T-helper 2 cell treated with Interferon-gamma antibody and Interleukin-4, amounts not matched to agents 5 μg/mL and 100 μg/mL, for 36 hours (primary cell): ENCODE measurements at regions not wholly inside any gene's neighbourhood (a gene's known extent, or its start where the extent isn't known, plus 50 kb on each side); places are given as distances from the start of the nearest gene placed in this dataset.

Experiments
- DNase-seq: peaks from one replicate; pipeline ENCODE4 v3.0.0; 2021; ENCODE audit warnings: low spot score
- H3K27ac Mint-ChIP-seq: one replicate; pipeline ENCODE4 v1.8.0; 2021; ENCODE audit warnings: mild to moderate bottlenecking, mixed read lengths
- H3K27me3 Mint-ChIP-seq: one replicate; pipeline ENCODE4 v1.8.0; 2021; ENCODE audit warnings: low read depth, mixed read lengths
- H3K36me3 Mint-ChIP-seq: one replicate; pipeline ENCODE4 v1.8.0; 2021; ENCODE audit warnings: low read depth, mixed read lengths
- H3K4me1 Mint-ChIP-seq: one replicate; pipeline ENCODE4 v1.8.0; 2021; ENCODE audit warnings: low read depth, mixed read lengths
- H3K4me3 Mint-ChIP-seq: one replicate; pipeline ENCODE4 v1.8.0; 2022; ENCODE audit warnings: mild to moderate bottlenecking, moderate library complexity, mixed read lengths
- H3K9me3 Mint-ChIP-seq: one replicate; pipeline ENCODE4 v1.8.0; 2021; ENCODE audit warnings: mixed read lengths

DNA sequence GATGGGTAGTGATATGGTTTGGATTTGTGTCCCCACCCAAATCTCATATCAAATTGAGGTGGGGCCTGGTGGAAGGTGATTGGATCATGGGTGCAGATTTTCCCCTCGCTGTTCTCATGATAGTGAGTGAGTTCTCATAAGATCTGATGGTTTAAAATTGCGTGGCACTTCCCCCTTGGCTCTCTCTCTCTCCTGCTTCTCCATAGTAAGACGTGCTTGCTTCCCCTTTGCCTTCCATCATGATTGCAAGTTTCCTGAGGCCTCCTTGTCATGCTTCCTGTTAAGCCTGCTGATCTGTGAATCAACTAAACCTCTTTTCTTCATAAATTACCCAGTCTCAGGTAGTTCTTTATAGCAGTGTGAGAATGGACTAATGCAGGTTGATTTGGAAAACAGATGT lies 223.2 kb upstream of the APCDD1 start:
- Mint-ChIP-seq H3K9me3 (peaks cover 6% of the 10 kb centered on the region), H3K27me3 (no peaks in the 10 kb centered on the region), H3K36me3 (no peaks in the 10 kb centered on the region), H3K27ac (no peak overlapping the region), H3K4me3 (no peak overlapping the region), H3K4me1 (no peaks in the 10 kb centered on the region)
- no peak for DNase-seq

GRCh38 chr18:10232062-10232461 lies 222.4 kb upstream of the APCDD1 start:
- Mint-ChIP-seq H3K4me3 (no peak overlapping the region), H3K4me1 (no peaks in the 10 kb centered on the region), H3K9me3 (peaks cover 6% of the 10 kb centered on the region), H3K27me3 (no peaks in the 10 kb centered on the region), H3K27ac (no peak overlapping the region), H3K36me3 (no peaks in the 10 kb centered on the region)
- no peak for DNase-seq

GRCh38 chr18:10233082-10233875 lies 221.2 kb upstream of the APCDD1 start:
- no peak for DNase-seq
- H3K4me1 Mint-ChIP-seq = no peaks in the 10 kb centered on the region
- H3K27me3 Mint-ChIP-seq = no peaks in the 10 kb centered on the region
- H3K4me3 Mint-ChIP-seq = no peak overlapping the region
- peaks cover 6% of the 10 kb centered on the region for H3K9me3 Mint-ChIP-seq
- H3K27ac Mint-ChIP-seq = no peak overlapping the region
- H3K36me3 Mint-ChIP-seq = no peaks in the 10 kb centered on the region

- peaks cover 6% of the 10 kb centered on the region for H3K9me3 Mint-ChIP-seq
- H3K27me3 Mint-ChIP-seq = no peaks in the 10 kb centered on the region
- no peaks in the 10 kb centered on the region for H3K4me1 Mint-ChIP-seq
- DNase-seq = no peak
- H3K4me3 Mint-ChIP-seq = no peak overlapping the region
- H3K27ac Mint-ChIP-seq = no peak overlapping the region
- no peaks in the 10 kb centered on the region for H3K36me3 Mint-ChIP-seq
These were observed 220.2 kb upstream of the APCDD1 start for GRCh38 chr18:10234281-10234680.

- H3K4me1 Mint-ChIP-seq = no peaks in the 10 kb centered on the region
- no peaks in the 10 kb centered on the region for H3K27me3 Mint-ChIP-seq
- no peaks in the 10 kb centered on the region for H3K36me3 Mint-ChIP-seq
- DNase-seq = no peak
- no peak overlapping the region for H3K4me3 Mint-ChIP-seq
- H3K9me3 Mint-ChIP-seq = peaks cover 6% of the 10 kb centered on the region
- H3K27ac Mint-ChIP-seq = no peak overlapping the region
These were observed 219.3 kb upstream of the APCDD1 start for GRCh38 chr18:10234912-10235660.

DNA sequence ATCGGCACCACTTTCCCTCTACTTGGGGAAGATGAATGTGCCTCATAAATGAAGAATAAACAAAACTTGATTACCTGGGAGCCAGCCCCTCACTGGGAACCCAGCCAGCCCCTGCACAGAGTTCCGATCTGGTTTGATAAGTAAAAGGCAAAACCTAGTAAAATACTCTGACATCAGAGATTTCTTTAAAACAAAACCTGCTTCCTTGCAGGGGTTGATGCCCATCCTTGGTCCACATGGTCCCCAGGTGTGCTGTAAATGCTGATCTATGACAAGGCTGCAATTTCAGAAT lies 218.8 kb upstream of the APCDD1 start:
- H3K36me3 Mint-ChIP-seq = no peaks in the 10 kb centered on the region
- no peaks in the 10 kb centered on the region for H3K27me3 Mint-ChIP-seq
- DNase-seq = no peak
- peaks cover 6% of the 10 kb centered on the region for H3K9me3 Mint-ChIP-seq
- H3K27ac Mint-ChIP-seq = no peak overlapping the region
- no peak overlapping the region for H3K4me3 Mint-ChIP-seq
- H3K4me1 Mint-ChIP-seq = no peaks in the 10 kb centered on the region

- DNase-seq = no peak
- Mint-ChIP-seq H3K9me3 (no peaks in the 10 kb centered on the region), H3K27ac (no peak overlapping the region), H3K4me1 (no peaks in the 10 kb centered on the region), H3K4me3 (no peak overlapping the region), H3K36me3 (no peaks in the 10 kb centered on the region), H3K27me3 (no peaks in the 10 kb centered on the region)
These were observed 215.3 kb upstream of the APCDD1 start for GRCh38 chr18:10239103-10239502.

DNA sequence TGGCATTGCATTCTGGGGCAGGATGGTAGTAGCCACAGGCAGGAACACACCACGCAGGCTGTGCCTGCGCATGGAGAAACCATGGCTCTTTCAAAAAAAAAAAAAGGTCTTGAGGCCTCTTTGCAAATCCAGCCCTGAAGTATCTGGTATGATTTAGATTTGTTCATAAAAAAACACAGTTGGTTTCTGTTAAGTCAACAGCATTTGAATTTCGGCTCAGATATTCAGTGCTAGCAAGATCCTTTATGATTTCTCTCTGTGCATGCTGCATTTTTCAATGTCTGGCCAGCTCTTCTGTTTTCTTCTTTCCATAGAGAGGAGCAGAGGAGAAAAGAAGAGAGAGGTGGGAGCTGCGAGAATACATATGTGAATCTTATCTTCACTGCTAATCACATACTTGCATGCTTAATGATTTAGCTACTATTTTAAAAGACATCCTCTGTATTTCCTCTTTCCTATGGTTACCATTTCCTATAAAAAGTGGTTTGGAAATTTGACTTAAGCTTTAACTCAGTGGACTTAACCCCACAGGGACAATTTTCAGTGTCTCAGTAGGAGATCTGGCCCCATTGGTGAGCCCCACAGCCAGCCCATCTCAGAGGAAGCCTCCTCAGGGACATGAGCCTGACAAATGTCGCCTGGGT lies 214.3 kb upstream of the APCDD1 start:
- Mint-ChIP-seq H3K27me3 (no peaks in the 10 kb centered on the region), H3K36me3 (no peaks in the 10 kb centered on the region), H3K4me1 (no peaks in the 10 kb centered on the region), H3K4me3 (no peak overlapping the region), H3K27ac (no peak overlapping the region), H3K9me3 (no peaks in the 10 kb centered on the region)
- DNase-seq = no peak

DNA sequence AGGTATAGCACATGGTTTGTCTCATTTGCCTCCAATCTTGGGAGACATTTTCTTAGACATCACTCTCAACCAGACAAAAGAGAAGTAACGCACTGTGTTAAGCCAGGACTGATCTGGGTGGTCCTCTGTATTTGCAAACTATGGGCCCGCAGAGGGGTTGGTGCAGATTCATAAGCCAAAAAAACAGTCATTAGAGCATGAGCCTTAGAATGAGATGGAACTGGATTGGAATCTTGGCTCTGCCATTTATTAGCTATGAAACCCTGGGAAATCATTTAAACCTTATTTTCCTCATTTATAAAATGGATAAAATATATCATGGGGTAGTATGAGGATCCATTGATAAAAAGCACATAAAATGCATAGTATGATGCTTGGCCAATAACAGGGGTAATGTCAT lies 213.5 kb upstream of the APCDD1 start:
- no peaks in the 10 kb centered on the region for H3K4me1 Mint-ChIP-seq
- H3K9me3 Mint-ChIP-seq = no peaks in the 10 kb centered on the region
- DNase-seq = no peak
- H3K4me3 Mint-ChIP-seq = no peak overlapping the region
- H3K27me3 Mint-ChIP-seq = no peaks in the 10 kb centered on the region
- H3K36me3 Mint-ChIP-seq = no peaks in the 10 kb centered on the region
- H3K27ac Mint-ChIP-seq = no peak overlapping the region

DNA sequence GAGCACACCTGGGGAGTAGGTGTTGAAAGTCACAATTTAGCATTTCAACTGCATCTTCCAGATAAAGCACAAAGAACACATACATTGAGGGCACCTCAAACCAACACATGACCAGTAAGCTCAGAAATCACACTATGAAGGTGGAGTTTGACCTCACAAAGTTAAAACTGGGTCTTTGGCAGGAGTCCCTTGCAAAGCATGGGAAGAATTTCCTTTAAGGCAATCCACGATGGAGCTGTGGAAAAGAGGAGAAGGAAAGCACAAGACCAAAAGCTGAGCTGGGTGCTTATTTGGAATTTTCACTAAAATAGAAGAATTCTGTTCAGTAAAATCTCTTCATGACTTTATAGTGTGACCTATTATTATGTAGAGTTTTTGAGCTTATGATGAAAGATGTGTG lies 212.9 kb upstream of the APCDD1 start:
- H3K9me3 Mint-ChIP-seq = no peaks in the 10 kb centered on the region

DNA sequence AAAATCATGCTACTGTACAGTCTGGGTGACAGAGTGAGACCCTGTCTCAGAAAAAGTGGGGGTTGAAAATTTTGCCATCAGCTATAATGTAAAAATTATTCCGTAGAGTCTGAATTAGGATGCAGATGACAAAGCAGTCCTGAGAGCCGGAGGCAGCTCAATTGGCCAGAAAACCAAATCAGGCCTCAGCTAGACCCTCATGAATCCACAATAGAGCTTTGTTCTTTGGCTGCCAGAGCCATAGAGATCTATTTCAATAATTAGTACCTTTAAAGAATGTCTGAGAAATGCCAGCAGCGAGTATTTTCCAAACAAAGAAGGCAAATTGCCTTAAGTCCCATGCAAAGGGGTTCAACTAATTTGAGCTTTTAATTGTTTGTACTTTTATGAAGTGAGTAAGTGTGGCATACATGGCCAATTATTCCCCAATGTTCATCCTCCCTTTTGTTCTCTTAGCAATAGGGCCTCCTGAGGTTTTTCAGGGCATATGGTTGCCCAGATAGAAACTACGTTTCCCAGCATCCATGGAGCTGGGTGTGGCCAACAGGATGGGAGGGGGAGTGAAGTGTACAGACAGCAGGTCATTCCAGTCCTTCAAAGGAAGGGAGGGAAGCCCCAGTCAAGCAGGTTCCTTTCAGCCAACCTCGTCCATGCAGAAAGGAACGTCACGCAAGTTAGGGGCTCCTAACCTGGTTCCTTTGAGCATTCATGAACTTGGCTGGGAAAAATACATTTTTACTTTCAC lies 211.3 kb upstream of the APCDD1 start:
- Mint-ChIP-seq H3K27ac (no peak overlapping the region), H3K4me1 (no peaks in the 10 kb centered on the region), H3K4me3 (no peak overlapping the region), H3K27me3 (no peaks in the 10 kb centered on the region), H3K9me3 (no peaks in the 10 kb centered on the region), H3K36me3 (no peaks in the 10 kb centered on the region)
- no peak for DNase-seq

More for the DNA sequence above, 212.9 kb upstream of the APCDD1 start:
- no peaks in the 10 kb centered on the region for H3K27me3 Mint-ChIP-seq
- H3K36me3 Mint-ChIP-seq = no peaks in the 10 kb centered on the region
- H3K4me3 Mint-ChIP-seq = no peak overlapping the region
- DNase-seq = no peak
- no peaks in the 10 kb centered on the region for H3K4me1 Mint-ChIP-seq
- no peak overlapping the region for H3K27ac Mint-ChIP-seq

GRCh38 chr18:10244341-10244740 lies 210.1 kb upstream of the APCDD1 start:
- H3K27ac Mint-ChIP-seq = no peak overlapping the region
- no peaks in the 10 kb centered on the region for H3K4me1 Mint-ChIP-seq
- no peaks in the 10 kb centered on the region for H3K27me3 Mint-ChIP-seq
- no peaks in the 10 kb centered on the region for H3K36me3 Mint-ChIP-seq
- no peaks in the 10 kb centered on the region for H3K9me3 Mint-ChIP-seq
- H3K4me3 Mint-ChIP-seq = no peak overlapping the region
- DNase-seq = no peak

DNA sequence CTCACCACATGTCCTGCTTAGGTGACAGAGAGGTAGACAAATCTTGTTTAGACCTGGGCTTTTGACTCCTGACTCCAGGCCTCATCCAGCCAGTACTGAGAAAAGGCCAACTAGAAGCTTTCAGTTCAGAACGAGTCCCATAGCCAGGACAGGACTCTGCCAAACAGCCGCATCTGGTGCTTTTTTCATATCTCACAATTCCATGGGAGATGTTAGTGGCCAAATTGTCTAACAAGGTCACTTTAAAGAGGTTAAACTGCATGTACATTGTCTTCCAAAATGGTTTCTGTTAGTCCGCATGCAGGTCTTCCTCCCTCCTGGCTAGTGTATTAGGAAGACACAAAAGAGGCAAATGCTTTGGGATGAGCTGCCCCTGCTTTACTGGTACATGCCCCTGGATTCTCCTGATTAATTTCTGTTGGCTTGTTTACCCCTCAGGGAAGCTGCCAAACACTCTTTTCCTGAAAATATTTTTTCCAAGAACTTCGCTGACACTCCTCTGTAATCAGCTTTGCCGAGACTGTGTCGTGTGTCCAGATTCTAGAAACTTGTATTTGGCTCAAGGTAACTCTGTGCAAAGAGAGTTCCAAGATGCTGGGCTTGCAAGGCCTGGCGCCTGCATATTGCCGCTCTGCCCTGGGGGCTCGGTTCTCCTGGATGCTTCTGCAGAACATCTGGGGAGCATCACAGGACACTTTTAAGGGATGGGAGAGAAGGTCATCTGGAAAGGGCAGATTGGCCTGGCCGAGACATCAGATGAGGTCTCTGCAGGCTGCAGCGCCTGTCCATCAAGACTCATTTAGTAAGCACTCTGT lies 209.2 kb upstream of the APCDD1 start:
- DNase-seq = no peak
- no peak overlapping the region for H3K4me3 Mint-ChIP-seq

More for the DNA sequence above, 209.2 kb upstream of the APCDD1 start:
- Mint-ChIP-seq H3K27me3 (no peaks in the 10 kb centered on the region), H3K36me3 (no peaks in the 10 kb centered on the region), H3K27ac (no peak overlapping the region), H3K9me3 (no peaks in the 10 kb centered on the region), H3K4me1 (no peaks in the 10 kb centered on the region)
